Gastrocnemius medialis (tissue), 4 donors: ENCODE measurements at regions not wholly inside any gene's neighbourhood (a gene's known extent, or its start where the extent isn't known, plus 50 kb on each side); places are given as distances from the start of the nearest gene placed in this dataset.

Experiments
- ATAC-seq, 2 donors: fragments of 150-250 bp; one replicate each; pipeline ENCODE4 v1.9.1; 2016
- DNase-seq, 2 donors: peaks; one replicate each; pipeline ENCODE4 v3.0.0-alpha.2; 2019
- H3K27ac ChIP-seq, 4 donors: fragments of 200-600 bp; sonication (generic); 1 replicate in 1 of 4; 2 replicates in 3 of 4; pipeline ENCODE4 v1.5.1; 2016 to 2018; ENCODE audit warnings: mild to moderate bottlenecking in 2 of 4, moderate library complexity in 1 of 4
- H3K27me3 ChIP-seq, 3 donors: fragments of 200-600 bp; sonication (generic) in 2 of 3; 1 replicate in 1 of 3; 2 replicates in 2 of 3; pipeline versions ENCODE4 v1.5.1 to v1.6.0; 2016 to 2019; ENCODE audit warnings: mild to moderate bottlenecking in 1 of 3, moderate library complexity in 1 of 3
- H3K36me3 ChIP-seq, 2 donors: fragments of 200-600 bp; sonication (generic) in 1 of 2; one replicate each; pipeline ENCODE4 v1.5.1; 2017 to 2018
- H3K4me1 ChIP-seq, 2 donors: fragments of 200-600 bp; sonication (generic) in 1 of 2; one replicate each; pipeline ENCODE4 v1.5.1; 2016 to 2017; ENCODE audit warnings: mild to moderate bottlenecking in 2 of 2
- H3K4me3 ChIP-seq, 4 donors: fragments of 200-600 bp; sonication (generic) in 3 of 4; 1 replicate in 1 of 4; 2 replicates in 3 of 4; pipeline ENCODE4 v1.5.1; 2016 to 2019; ENCODE audit warnings: mild to moderate bottlenecking in 2 of 4
- H3K9me3 ChIP-seq, 3 donors: fragments of 200-600 bp; sonication (generic) in 2 of 3; 1 replicate in 1 of 3; 2 replicates in 2 of 3; pipeline ENCODE4 v1.5.1; 2016 to 2019
- CTCF ChIP-seq, 5 experiments: fragments of 450-650 bp in 3 of 5; fragments of 200-600 bp in 2 of 5; sonication (generic) in 2 of 5; IDR thresholded peaks in 4 of 5; conservative IDR thresholded peaks in 1 of 5; 1 replicate in 4 of 5; 2 replicates in 1 of 5; pipeline ENCODE4 v1.5.1; 2016 to 2019; ENCODE audit warnings: antibody characterized with exemption in 5 of 5, mild to moderate bottlenecking in 3 of 5, moderate library complexity in 3 of 5
- POLR2A ChIP-seq, 2 donors: fragments of 450-650 bp; IDR thresholded peaks; one replicate each; pipeline ENCODE4 v1.6.1; 2017; ENCODE audit warnings: antibody characterized with exemption in 2 of 2, mild to moderate bottlenecking in 2 of 2, moderate library complexity in 2 of 2
- in situ Hi-C, 4 donors: fragments of 200-750 bp; cut with MboI; loops; one replicate each; pipeline versions ENCODE4 v1.15.0 to v1.8.0; 2017; ENCODE audit warnings: low sequenced_read_pairs in 4 of 4
- intact Hi-C: fragments of 100-400 bp; cut with DNase I; formaldehyde crosslinking; loops from one replicate; pipeline ENCODE4 v1.15.1; 2023; ENCODE audit warnings: low total_unique reads

- intact Hi-C loops = no loop called here
- Histone ChIP-seq H3K9me3 (no peaks in the 10 kb centered on the region), H3K27me3 (peaks cover 0 to 3% (median 0%) of the 10 kb centered on the region in 3 donors), H3K27ac (no peak overlapping the region), H3K4me1 (no peaks in the 10 kb centered on the region), H3K4me3 (no peak overlapping the region), H3K36me3 (no peaks in the 10 kb centered on the region)
- no peak for ATAC-seq
- DNase-seq = no peak
- in situ Hi-C loops = no loop called here
- TF ChIP-seq POLR2A (IDR thresholded peaks at IDR 0.05) (no peak), CTCF (IDR thresholded peaks at IDR 0.05 in 4 of 5, conservative IDR thresholded peaks at IDR 0.05 in 1 of 5) (no peak)
Observed at GRCh38 chr11:44446996-44447771, 118.3 kb upstream of the CD82 start.

GRCh38 chr11:44450295-44450932 is 115.0 kb upstream of the CD82 start:
- DNase-seq = peak in 1 of 2 donors; percentile 59
- ATAC-seq = peak; percentile 49 to 64
- in situ Hi-C loops (no loop called here), intact Hi-C loops (no loop called here)
- H3K27ac ChIP-seq = peak overlapping the region in 1 of 4 donors; percentile 27
- TF ChIP-seq CTCF (IDR thresholded peaks at IDR 0.05 in 4 of 5, conservative IDR thresholded peaks at IDR 0.05 in 1 of 5) = no peak
- TF ChIP-seq POLR2A (IDR thresholded peaks at IDR 0.05) = no peak
- no peaks in the 10 kb centered on the region for H3K4me1 ChIP-seq
- H3K36me3 ChIP-seq = no peaks in the 10 kb centered on the region
- no peaks in the 10 kb centered on the region for H3K27me3 ChIP-seq
- H3K9me3 ChIP-seq = no peaks in the 10 kb centered on the region
- no peak overlapping the region for H3K4me3 ChIP-seq

DNA sequence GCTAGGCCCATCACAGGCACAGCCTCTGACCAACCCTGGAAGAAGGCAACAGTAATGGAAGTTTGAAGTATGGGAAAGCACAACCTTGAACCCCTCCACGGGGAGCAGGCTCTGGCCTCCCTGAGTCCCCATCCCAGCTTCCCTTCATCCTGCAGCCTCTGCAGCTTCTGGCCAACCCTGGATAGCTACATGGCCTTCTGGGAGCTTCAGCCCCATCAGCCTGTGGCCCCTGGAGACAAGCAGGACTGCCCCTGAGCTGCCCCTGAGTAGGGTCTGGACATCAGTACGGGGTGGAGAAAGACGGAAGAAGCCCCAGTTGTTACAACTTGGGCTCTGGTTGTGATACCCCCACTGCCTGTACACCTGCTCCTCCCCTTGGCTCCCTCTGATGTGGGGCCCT is 113.8 kb upstream of the CD82 start:
- in situ Hi-C loops (no loop called here), intact Hi-C loops (no loop called here)
- no peaks in the 10 kb centered on the region for H3K9me3 ChIP-seq
- no peaks in the 10 kb centered on the region for H3K4me1 ChIP-seq
- no peak overlapping the region for H3K27ac ChIP-seq
- TF ChIP-seq CTCF (IDR thresholded peaks at IDR 0.05 in 4 of 5, conservative IDR thresholded peaks at IDR 0.05 in 1 of 5) (no peak), POLR2A (IDR thresholded peaks at IDR 0.05) (no peak)
- no peak for DNase-seq
- no peaks in the 10 kb centered on the region for H3K36me3 ChIP-seq
- H3K27me3 ChIP-seq = no peaks in the 10 kb centered on the region
- ATAC-seq = no peak
- H3K4me3 ChIP-seq = no peak overlapping the region

- H3K27me3 ChIP-seq = no peaks in the 10 kb centered on the region
- ATAC-seq = no peak
- DNase-seq = no peak
- no peaks in the 10 kb centered on the region for H3K36me3 ChIP-seq
- no peaks in the 10 kb centered on the region for H3K4me1 ChIP-seq
- H3K9me3 ChIP-seq = no peaks in the 10 kb centered on the region
- in situ Hi-C loops (no loop called here), intact Hi-C loops (no loop called here)
- TF ChIP-seq POLR2A (IDR thresholded peaks at IDR 0.05) = no peak
- TF ChIP-seq CTCF (IDR thresholded peaks at IDR 0.05 in 4 of 5, conservative IDR thresholded peaks at IDR 0.05 in 1 of 5) = no peak
- no peak overlapping the region for H3K27ac ChIP-seq
- H3K4me3 ChIP-seq = no peak overlapping the region
Observed at GRCh38 chr11:44452827-44453572, 112.5 kb upstream of the CD82 start.
